KG1 (cell line): ENCODE measurements at regions not wholly inside any gene's neighbourhood (a gene's known extent, or its start where the extent isn't known, plus 50 kb on each side); places are given as distances from the start of the nearest gene placed in this dataset.

Experiments used
- DNase-seq: peaks from one replicate; lab custom pipeline; 2025; lab: John Stamatoyannopoulos, UW

- DNase-seq, result no peak
Measured at GRCh38 chr6:10305790-10306415, 109.0 kb downstream of the TFAP2A start.

GRCh38 chr6:10303608-10304506 is 111.0 kb downstream of the TFAP2A start:
- DNase-seq, result no peak

- no peak for DNase-seq
Measured at GRCh38 chr6:10302566-10303235, 112.2 kb downstream of the TFAP2A start.

- DNase-seq, result no peak
Measured at GRCh38 chr6:10300071-10300470, 114.8 kb downstream of the TFAP2A start.

- DNase-seq, result no peak
Measured at GRCh38 chr6:10297832-10298231, 117.0 kb downstream of the TFAP2A start.

- DNase-seq, result no peak
Measured at GRCh38 chr6:10278746-10279145, 136.1 kb downstream of the TFAP2A start.

GRCh38 chr6:10276660-10277287 is 138.1 kb downstream of the TFAP2A start:
- DNase-seq, result no peak

GRCh38 chr6:10276106-10276505 is 138.8 kb downstream of the TFAP2A start:
- no peak for DNase-seq

- DNase-seq, result no peak
Measured at GRCh38 chr6:10272591-10272990, 142.3 kb downstream of the TFAP2A start.

GRCh38 chr6:10271982-10272381 is 142.9 kb downstream of the TFAP2A start:
- DNase-seq, result no peak

GRCh38 chr6:10269814-10270472 is 144.9 kb downstream of the TFAP2A start:
- DNase-seq, result no peak

- DNase-seq, result no peak
Measured at GRCh38 chr6:10268611-10269310, 146.1 kb downstream of the TFAP2A start.

GRCh38 chr6:10268111-10268510 is 146.8 kb downstream of the TFAP2A start:
- no peak for DNase-seq

GRCh38 chr6:10266462-10266861 is 148.4 kb downstream of the TFAP2A start:
- DNase-seq, result no peak

GRCh38 chr6:10266061-10266460 is 148.8 kb downstream of the TFAP2A start:
- no peak for DNase-seq

- no peak for DNase-seq
Measured at GRCh38 chr6:10262505-10262904, 152.4 kb downstream of the TFAP2A start.

- DNase-seq, result no peak
Measured at GRCh38 chr6:10259671-10260070, 155.2 kb downstream of the TFAP2A start.

- DNase-seq, result no peak
Measured at GRCh38 chr6:10258341-10258740, 156.5 kb downstream of the TFAP2A start.

- no peak for DNase-seq
Measured at GRCh38 chr6:10256113-10256690, 158.7 kb downstream of the TFAP2A start.

- DNase-seq, result no peak
Measured at GRCh38 chr6:10250655-10251220, 164.1 kb downstream of the TFAP2A start.
